Transverse colon (tissue), 4 donors: ENCODE measurements at regions not wholly inside any gene's neighbourhood (a gene's known extent, or its start where the extent isn't known, plus 50 kb on each side); places are given as distances from the start of the nearest gene placed in this dataset.

Experiments
- DNase-seq: peaks from one replicate; pipeline ENCODE4 v3.0.0-alpha.2; 2019
- H3K27ac ChIP-seq, 4 donors: fragments of 200-600 bp; sonication (generic); 2 replicates each; pipeline ENCODE4 v1.5.1; 2016 to 2018; ENCODE audit warnings: inconsistent platforms in 4 of 4
- H3K27me3 ChIP-seq: fragments of 200-600 bp; sonication (generic); 2 replicates; pipeline ENCODE4 v1.5.1; 2017; ENCODE audit warnings: inconsistent platforms
- H3K36me3 ChIP-seq, 4 donors: fragments of 200-600 bp; sonication (generic); 2 replicates each; pipeline ENCODE4 v1.5.1; 2017 to 2019; ENCODE audit warnings: inconsistent platforms in 4 of 4
- H3K4me1 ChIP-seq, 4 donors: fragments of 200-600 bp; sonication (generic); 2 replicates each; pipeline ENCODE4 v1.5.1; 2017 to 2020; ENCODE audit warnings: inconsistent platforms in 4 of 4
- H3K4me3 ChIP-seq, 4 donors: fragments of 200-600 bp; sonication (generic); 1 replicate in 1 of 4; 2 replicates in 3 of 4; pipeline versions ENCODE4 v1.5.1 to v1.6.1; 2017 to 2019; ENCODE audit warnings: inconsistent platforms in 4 of 4
- H3K9me3 ChIP-seq, 2 donors: fragments of 200-600 bp; sonication (generic); 2 replicates each; pipeline ENCODE4 v1.5.1; 2017 to 2019; ENCODE audit warnings: inconsistent platforms in 2 of 2
- CTCF ChIP-seq, 5 experiments: fragments of 200-600 bp in 3 of 5; fragments of 450-650 bp in 2 of 5; sonication (generic) in 3 of 5; IDR thresholded peaks; 1 replicate in 2 of 5; 2 replicates in 3 of 5; pipeline ENCODE4 v1.5.1; 2016 to 2017; ENCODE audit warnings: antibody characterized with exemption in 5 of 5, inconsistent platforms in 3 of 5, mild to moderate bottlenecking in 2 of 5, moderate library complexity in 1 of 5
- EP300 ChIP-seq: sonication (generic); formaldehyde crosslinking; IDR thresholded peaks from one replicate; pipeline ENCODE4 v1.6.1; 2017; ENCODE audit warnings: antibody characterized with exemption, low read depth
- POLR2A ChIP-seq: fragments of 450-650 bp; IDR thresholded peaks from one replicate; pipeline ENCODE4 v1.6.1; 2016; ENCODE audit warnings: antibody characterized with exemption, mild to moderate bottlenecking, moderate library complexity
- POLR2AphosphoS5 ChIP-seq, 3 donors: sonication (generic); formaldehyde crosslinking; IDR thresholded peaks; one replicate each; pipeline ENCODE4 v1.6.1; 2016; ENCODE audit warnings: antibody characterized with exemption in 3 of 3
- WGBS, 2 donors: methylation state at CpG; one replicate each; pipeline ENCODE4 v1.1.5; 2018; ENCODE audit warnings: low coverage in 1 of 2; 5-methylcytosine and 5-hydroxymethylcytosine counted together
- in situ Hi-C, 4 donors: fragments of 200-750 bp; cut with MboI; loops; one replicate each; pipeline versions ENCODE4 v1.15.0 to v1.15.1; 2017; ENCODE audit warnings: low sequenced_read_pairs in 3 of 4, low pct_ligation_motif_present in 1 of 4, low pct_unique_long_range_greater_than_20kb in 1 of 4
- intact Hi-C: fragments of 100-400 bp; cut with DNase I; formaldehyde crosslinking; loops from one replicate; pipeline ENCODE4 v1.15.1; 2023; ENCODE audit warnings: low total_unique reads

GRCh38 chr15:95235033-95235432, 1003.7 kb downstream of the MCTP2 start:
- in situ Hi-C loops (no loop called here), intact Hi-C loops (no loop called here)
- Histone ChIP-seq H3K36me3 (no peaks in the 10 kb centered on the region), H3K9me3 (peaks cover 0 to 4% of the 10 kb centered on the region in 2 donors), H3K27me3 (no peaks in the 10 kb centered on the region), H3K4me3 (no peak overlapping the region), H3K27ac (no peak overlapping the region), H3K4me1 (no peaks in the 10 kb centered on the region)
- 77% methylated on average over 1 of the region's 1 CpG; no CpG with 5 or more reads in 1 of the 2 donors for WGBS, 2 donors
- DNase-seq: no peak
- TF ChIP-seq CTCF (IDR thresholded peaks at IDR 0.05) (no peak), POLR2AphosphoS5 (IDR thresholded peaks at IDR 0.05) (no peak), EP300 (no peak), POLR2A (no peak)

GRCh38 chr15:95247071-95247984, 1016.0 kb downstream of the MCTP2 start:
- H3K27me3 ChIP-seq: no peaks in the 10 kb centered on the region
- no peak overlapping the region for H3K4me3 ChIP-seq
- intact Hi-C loops: no loop called here
- WGBS, 2 donors: 69 to 74% methylated on average over 6 to 12 of the region's 12 CpGs
- no peaks in the 10 kb centered on the region for H3K9me3 ChIP-seq
- peaks cover 0 to 3% (median 0%) of the 10 kb centered on the region in 4 donors for H3K4me1 ChIP-seq
- TF ChIP-seq CTCF (IDR thresholded peaks at IDR 0.05) (no peak), POLR2A (no peak), EP300 (no peak), POLR2AphosphoS5 (IDR thresholded peaks at IDR 0.05) (no peak)
- no peaks in the 10 kb centered on the region for H3K36me3 ChIP-seq
- no peak for DNase-seq
- H3K27ac ChIP-seq: no peak overlapping the region
- in situ Hi-C loops: no loop called here

GRCh38 chr15:95249524-95249923, 1018.2 kb downstream of the MCTP2 start:
- in situ Hi-C loops: no loop called here
- intact Hi-C loops: no loop called here
- Histone ChIP-seq H3K4me1 (peaks cover 0 to 3% (median 0%) of the 10 kb centered on the region in 4 donors), H3K4me3 (no peak overlapping the region), H3K27ac (no peak overlapping the region), H3K9me3 (no peaks in the 10 kb centered on the region), H3K36me3 (no peaks in the 10 kb centered on the region), H3K27me3 (no peaks in the 10 kb centered on the region)
- TF ChIP-seq POLR2AphosphoS5 (IDR thresholded peaks at IDR 0.05): no peak
- TF ChIP-seq POLR2A: no peak
- no peak for TF ChIP-seq EP300
- TF ChIP-seq CTCF (IDR thresholded peaks at IDR 0.05): no peak
- WGBS, 2 donors: 74 to 80% methylated on average over 4 of the region's 4 CpGs
- no peak for DNase-seq

GRCh38 chr15:95252404-95252803, 1021.0 kb downstream of the MCTP2 start:
- intact Hi-C loops (no loop called here), in situ Hi-C loops (loop anchor here (25.0 kb wide), 2 partner anchors 1085 to 1985 kb away; partner anchors contain the start of gene NR2F2 (in 2 of the 4))
- Histone ChIP-seq H3K27me3 (no peaks in the 10 kb centered on the region), H3K27ac (no peak overlapping the region), H3K9me3 (no peaks in the 10 kb centered on the region), H3K4me1 (no peaks in the 10 kb centered on the region), H3K36me3 (no peaks in the 10 kb centered on the region), H3K4me3 (no peak overlapping the region)
- no peak for DNase-seq
- 31 to 44% methylated on average over 1 of the region's 1 CpG for WGBS, 2 donors
- TF ChIP-seq POLR2AphosphoS5 (IDR thresholded peaks at IDR 0.05): no peak
- no peak for TF ChIP-seq CTCF (IDR thresholded peaks at IDR 0.05)
